GM12878 (cell line): ENCODE measurements at regions not wholly inside any gene's neighbourhood (a gene's known extent, or its start where the extent isn't known, plus 50 kb on each side); places are given as distances from the start of the nearest gene placed in this dataset.
A peak's percentile ranks its signal among the peaks of the same experiment; 100 is the strongest.

Experiments
- ATAC-seq: fragments of 200-7000 bp; cut with Tn5 transposase; 3 replicates; pipeline ENCODE4 v1.9.1; 2020; ENCODE audit warnings: mild to moderate bottlenecking, moderate library complexity
- BruUV-seq: library from RNA; stranded (reverse); fragments of 400-500 nt; replicated peaks from 2 replicates; lab custom pipeline; 2021; lab: Mats Ljungman, UMichigan
- CTCF ChIA-PET: fragments of 300-600 bp; sonication (Branson Sonifier 250); formaldehyde crosslinking; extraction: SDS; loops from one replicate; lab custom pipeline; 2021; ENCODE audit warnings: inconsistent platforms; lab: Yijun Ruan, JAX
- POLR2A ChIA-PET: fragments of 350-600 bp; formaldehyde crosslinking; extraction: SDS; loops from one replicate; lab custom pipeline; 2021; ENCODE audit warnings: inconsistent platforms; lab: Charles Lee
- RAD21 ChIA-PET: fragments of 300-600 bp; sonication (Branson Sonifier 250); formaldehyde crosslinking; loops from one replicate; lab custom pipeline; 2023; ENCODE audit warnings: antibody characterized with exemption; ENCODE audit not compliant: unreplicated experiment; lab: Charles Lee
- SMC1A ChIA-PET: fragments of 300-600 bp; sonication (Branson Sonifier 250); formaldehyde crosslinking; loops from one replicate; lab custom pipeline; 2023; ENCODE audit not compliant: unreplicated experiment, uncharacterized antibody; lab: Charles Lee
- DNase-seq: peaks from one replicate; pipeline ENCODE4 v3.0.0-alpha.2; 2011; ENCODE audit warnings: low read depth, low spot score
- FAIRE-seq: peaks from 3 replicates; lab custom pipeline; 2011; peaks lifted over from hg19 to GRCh38; lab: Jason Lieb, UNC
- H2AFZ ChIP-seq: 2 replicates; pipeline ENCODE4 v1.6.0; 2011; ENCODE audit warnings: low read depth, low read length, control low read depth; ENCODE audit not compliant: control insufficient read depth
- H3K27ac ChIP-seq: 2 replicates; pipeline ENCODE4 v1.5.1; 2011; ENCODE audit warnings: control low read depth; ENCODE audit not compliant: control insufficient read depth, insufficient read depth
- H3K27me3 ChIP-seq, 2 experiments: replicated peaks in 1 of 2; 2 replicates each; pipeline versions ENCODE4 v1.6.0 to v1.6.1; 2011; ENCODE audit warnings: low read length in 1 of 2; ENCODE audit not compliant: control insufficient read depth in 2 of 2, insufficient read depth in 2 of 2
- H3K36me3 ChIP-seq, 2 experiments: 2 replicates each; pipeline ENCODE4 v1.5.1; 2011; ENCODE audit warnings: low read length in 1 of 2; ENCODE audit not compliant: control insufficient read depth in 2 of 2, insufficient read depth in 2 of 2
- H3K4me1 ChIP-seq: 2 replicates; pipeline ENCODE4 v1.6.1; 2011; ENCODE audit warnings: mild to moderate bottlenecking, low read length, moderate library complexity, mixed read lengths; ENCODE audit not compliant: control insufficient read depth, insufficient read depth
- H3K4me2 ChIP-seq: 2 replicates; pipeline ENCODE4 v1.6.0; 2011; ENCODE audit warnings: control low read depth; ENCODE audit not compliant: control insufficient read depth, insufficient read depth
- H3K4me3 ChIP-seq: fragments of 200-600 bp; sonication (generic); 2 replicates; pipeline ENCODE4 v1.5.1; 2016
- H3K79me2 ChIP-seq: 2 replicates; pipeline ENCODE4 v1.6.0; 2011; ENCODE audit warnings: low read length; ENCODE audit not compliant: control insufficient read depth, insufficient read depth
- H3K9ac ChIP-seq: 2 replicates; pipeline ENCODE4 v1.8.0; 2011; ENCODE audit warnings: low read length, control low read depth, mixed read lengths; ENCODE audit not compliant: control insufficient read depth, insufficient read depth
- H3K9me3 ChIP-seq: replicated peaks from 3 replicates; pipeline ENCODE4 v1.5.1; 2011; ENCODE audit warnings: mild to moderate bottlenecking, low read length; ENCODE audit not compliant: control insufficient read depth, insufficient read depth
- H4K20me1 ChIP-seq: 2 replicates; pipeline ENCODE4 v1.6.0; 2011; ENCODE audit not compliant: control insufficient read depth, insufficient read depth
- ATF2 ChIP-seq: IDR thresholded peaks from 2 replicates; pipeline ENCODE4 v1.6.1; 2012; ENCODE audit warnings: low read length, inconsistent platforms
- E2F4 ChIP-seq: IDR thresholded peaks from 2 replicates; pipeline ENCODE4 v1.6.1; 2012; ENCODE audit warnings: low read depth, low read length, improper control_type of control experiment
- ESRRA ChIP-seq: IDR thresholded peaks from 2 replicates; pipeline ENCODE4 v1.6.1; 2012; ENCODE audit warnings: mild to moderate bottlenecking, low read length, improper control_type of control experiment
- IKZF2 ChIP-seq, 2 experiments: fragments of 450-650 bp; IDR thresholded peaks; 2 replicates each; pipeline ENCODE4 v1.6.1; 2017; ENCODE audit warnings: mild to moderate bottlenecking in 2 of 2, moderate library complexity in 2 of 2
- KLF5 ChIP-seq: fragments of 450-650 bp; IDR thresholded peaks from 2 replicates; pipeline ENCODE4 v1.6.1; 2014; ENCODE audit warnings: mild to moderate bottlenecking; ENCODE audit not compliant: partially characterized antibody
- MTA3 ChIP-seq: IDR thresholded peaks from 2 replicates; pipeline ENCODE4 v1.6.1; 2012; ENCODE audit warnings: low read length, inconsistent platforms, borderline replicate concordance
- NKRF ChIP-seq: fragments of 450-650 bp; conservative IDR thresholded peaks from 2 replicates; pipeline ENCODE4 v1.6.1; 2017; ENCODE audit warnings: mild to moderate bottlenecking, moderate library complexity
- RUNX3 ChIP-seq: IDR thresholded peaks from 2 replicates; pipeline ENCODE4 v1.6.1; 2012; ENCODE audit warnings: low read length, inconsistent platforms
- SPI1 ChIP-seq: IDR thresholded peaks from 2 replicates; pipeline ENCODE4 v1.6.1; 2011; ENCODE audit warnings: low read depth, mild to moderate bottlenecking, low read length, moderate library complexity, borderline replicate concordance; ENCODE audit not compliant: insufficient read depth
- WGBS: methylation state at CpG from one replicate; pipeline ENCODE4 v1.1.6; 2016; ENCODE audit warnings: low lambda C conversion rate; ENCODE audit not compliant: insufficient replicate concordance, insufficient coverage; ENCODE audit errors: missing lambda C conversion rate; 5-methylcytosine and 5-hydroxymethylcytosine counted together
- in situ Hi-C: fragments of 300-500 bp; cut with MboI; formaldehyde crosslinking; loops from 9 replicates; pipeline ENCODE4 v1.14.3; 2018; ENCODE audit warnings: mixed read lengths
- intact Hi-C: fragments of 100-400 bp; cut with micrococcal nuclease; formaldehyde crosslinking; loops from one replicate; pipeline ENCODE4 v1.14.2; 2022; ENCODE audit not compliant: unreplicated experiment

- H3K79me2 ChIP-seq = no peaks in the 10 kb centered on the region
- POLR2A ChIA-PET = no interaction called here
- no peak overlapping the region for H3K27ac ChIP-seq
- DNase-seq = no peak
- TF ChIP-seq E2F4 (no peak), NKRF (no peak), KLF5 (no peak)
- H3K4me2 ChIP-seq = no peak overlapping the region
- no peak overlapping the region for H2AFZ ChIP-seq
- RAD21 ChIA-PET = no interaction called here
- H3K9me3 ChIP-seq = no peaks in the 10 kb centered on the region
- no TSS peak for BruUV-seq
- WGBS = 46% methylated on average over 3 of the region's 3 CpGs
- no peaks in the 10 kb centered on the region for H4K20me1 ChIP-seq
- no peaks in the 10 kb centered on the region for H3K4me1 ChIP-seq
- no peak overlapping the region for H3K9ac ChIP-seq
- no peak overlapping the region for H3K4me3 ChIP-seq
- SMC1A ChIA-PET = no interaction called here
- CTCF ChIA-PET = no interaction called here
- intact Hi-C loops (no loop called here), in situ Hi-C loops (no loop called here)
- no peaks in the 10 kb centered on the region for H3K36me3 ChIP-seq
- no peak for FAIRE-seq
- no peaks in the 10 kb centered on the region for H3K27me3 ChIP-seq
- ATAC-seq = no peak
Observed at GRCh38 chr4:166498546-166498945, 625.5 kb downstream of the TLL1 start.

- RAD21 ChIA-PET = no interaction called here
- BruUV-seq = no TSS peak
- H3K27ac ChIP-seq = no peak overlapping the region
- POLR2A ChIA-PET = no interaction called here
- 1% methylated on average over 4 of the region's 4 CpGs for WGBS
- TF ChIP-seq MTA3 = no peak
- TF ChIP-seq IKZF2 (IDR thresholded peaks at IDR 0.05) = peak in 1 of 2 experiments; percentile 26; a peak in 1 of 4 replicates
- TF ChIP-seq SPI1 = peak; percentile 71; the same call in 1 of the 2 replicates
- no peak for TF ChIP-seq ATF2
- no peak for TF ChIP-seq ESRRA
- TF ChIP-seq RUNX3 = peak; percentile 85
- no peaks in the 10 kb centered on the region for H3K27me3 ChIP-seq
- H3K4me1 ChIP-seq = no peaks in the 10 kb centered on the region
- H3K4me3 ChIP-seq = no peak overlapping the region
- no peaks in the 10 kb centered on the region for H3K79me2 ChIP-seq
- FAIRE-seq (no peak), ATAC-seq (peak; percentile 63), DNase-seq (peak; percentile 5)
- no peak overlapping the region for H2AFZ ChIP-seq
- H3K36me3 ChIP-seq = no peaks in the 10 kb centered on the region
- no peaks in the 10 kb centered on the region for H3K9me3 ChIP-seq
- intact Hi-C loops (no loop called here), in situ Hi-C loops (no loop called here)
- 0 out of 2 replicates have a peak overlapping the region, but pooled peaks have one; percentile 3 for H3K4me2 ChIP-seq
- H3K9ac ChIP-seq = no peak overlapping the region
- H4K20me1 ChIP-seq = no peaks in the 10 kb centered on the region
- CTCF ChIA-PET = interaction anchor here (1.5 kb wide), 1 partner anchor 12 kb away, joined by 3 read pairs; no protein-coding TSS in a partner anchor
- SMC1A ChIA-PET = no interaction called here
Observed at GRCh38 chr4:166499820-166500219, 626.8 kb downstream of the TLL1 start.
